Progenitor cell of endocrine pancreas (in vitro differentiated cells): ENCODE measurements at regions not wholly inside any gene's neighbourhood (a gene's known extent, or its start where the extent isn't known, plus 50 kb on each side); places are given as distances from the start of the nearest gene placed in this dataset.

Source experiments
- DNase-seq: peaks from one replicate; pipeline ENCODE4 v3.0.0; 2021; ENCODE audit warnings: low spot score; ENCODE audit not compliant: unreplicated experiment
- H3K27ac Mint-ChIP-seq: 2 replicates; pipeline ENCODE4 v1.8.0; 2021; ENCODE audit warnings: mild to moderate bottlenecking, moderate library complexity, mixed read lengths
- H3K27me3 Mint-ChIP-seq: 2 replicates; pipeline ENCODE4 v1.8.0; 2021; ENCODE audit warnings: mixed read lengths
- H3K36me3 Mint-ChIP-seq: 2 replicates; pipeline ENCODE4 v1.8.0; 2022; ENCODE audit warnings: mixed read lengths; ENCODE audit not compliant: insufficient read depth
- H3K4me1 Mint-ChIP-seq: 2 replicates; pipeline ENCODE4 v1.8.0; 2021; ENCODE audit warnings: low read depth, mixed read lengths
- H3K4me3 Mint-ChIP-seq: 2 replicates; pipeline ENCODE4 v1.8.0; 2021; ENCODE audit warnings: low read depth, mild to moderate bottlenecking, moderate library complexity, mixed read lengths
- H3K9me3 Mint-ChIP-seq: 2 replicates; pipeline ENCODE4 v1.8.0; 2021; ENCODE audit warnings: low read depth, mixed read lengths
- CTCF ChIP-seq: fragments of 200-600 bp; sonication (generic); IDR thresholded peaks from one replicate; pipeline ENCODE4 v1.5.0; 2021; ENCODE audit warnings: antibody characterized with exemption, mild to moderate bottlenecking; ENCODE audit not compliant: unreplicated experiment

- no peaks in the 10 kb centered on the region for H3K36me3 Mint-ChIP-seq
- peaks cover 12% of the 10 kb centered on the region for H3K9me3 Mint-ChIP-seq
- DNase-seq: no peak
- H3K4me3 Mint-ChIP-seq: no peak overlapping the region
- H3K27ac Mint-ChIP-seq: no peak overlapping the region
- TF ChIP-seq CTCF: no peak
- peaks cover 5% of the 10 kb centered on the region for H3K27me3 Mint-ChIP-seq
- H3K4me1 Mint-ChIP-seq: no peaks in the 10 kb centered on the region
These were observed 358.2 kb downstream of the RBM43 start for GRCh38 chr2:150903461-150903860.

GRCh38 chr2:150903055-150903454 lies 358.6 kb downstream of the RBM43 start:
- H3K4me3 Mint-ChIP-seq: no peak overlapping the region
- no peaks in the 10 kb centered on the region for H3K4me1 Mint-ChIP-seq
- no peaks in the 10 kb centered on the region for H3K36me3 Mint-ChIP-seq
- H3K27me3 Mint-ChIP-seq: peaks cover 5% of the 10 kb centered on the region
- no peak overlapping the region for H3K27ac Mint-ChIP-seq
- DNase-seq: no peak
- TF ChIP-seq CTCF: no peak
- H3K9me3 Mint-ChIP-seq: peaks cover 12% of the 10 kb centered on the region

DNA sequence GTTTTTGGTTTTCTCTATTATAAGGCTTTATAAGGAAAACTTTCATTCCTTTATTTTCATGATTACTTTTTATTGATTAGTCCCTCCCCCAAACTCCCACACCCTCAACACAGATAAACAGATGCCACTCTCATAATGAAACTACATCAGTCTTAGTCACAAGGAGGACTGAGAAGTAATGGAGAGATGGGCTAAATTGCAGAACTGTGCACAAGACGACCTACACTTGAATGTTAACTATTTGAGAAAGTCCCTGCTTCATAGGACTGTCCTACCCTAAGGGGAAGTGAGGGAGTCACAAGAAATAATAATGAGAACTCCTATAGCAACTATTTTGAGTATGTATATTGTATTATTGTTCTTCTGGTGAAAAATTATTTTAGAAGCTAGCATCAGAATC lies 360.8 kb downstream of the RBM43 start:
- H3K4me3 Mint-ChIP-seq: no peak overlapping the region
- H3K4me1 Mint-ChIP-seq: no peaks in the 10 kb centered on the region
- no peak for DNase-seq
- H3K9me3 Mint-ChIP-seq: peaks cover 12% of the 10 kb centered on the region
- H3K36me3 Mint-ChIP-seq: no peaks in the 10 kb centered on the region
- peaks cover 2% of the 10 kb centered on the region for H3K27me3 Mint-ChIP-seq
- TF ChIP-seq CTCF: no peak
- H3K27ac Mint-ChIP-seq: no peak overlapping the region

DNA sequence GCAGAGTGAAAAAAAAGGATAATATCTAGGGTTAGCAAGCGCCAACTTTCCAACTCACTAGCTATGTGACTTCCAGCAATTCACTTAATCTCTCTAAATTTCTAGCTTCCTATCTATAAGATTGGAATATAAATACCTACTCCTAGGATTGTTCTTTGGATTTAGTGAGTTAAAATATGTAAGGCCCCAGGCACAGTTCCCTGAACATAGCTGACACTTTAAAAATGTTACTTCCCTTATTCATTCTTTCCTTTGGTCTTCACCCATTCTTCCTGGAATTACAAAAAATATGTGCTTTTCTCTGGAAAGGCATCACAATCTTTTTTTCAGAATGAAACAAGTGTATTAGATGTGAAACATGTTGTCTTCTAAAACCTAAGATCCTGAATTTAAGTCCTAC lies 365.7 kb downstream of the RBM43 start:
- H3K4me3 Mint-ChIP-seq: no peak overlapping the region

GRCh38 chr2:150889141-150889540 lies 372.5 kb downstream of the RBM43 start:
- Mint-ChIP-seq H3K27me3 (no peaks in the 10 kb centered on the region), H3K4me3 (no peak overlapping the region), H3K27ac (no peak overlapping the region), H3K9me3 (no peaks in the 10 kb centered on the region), H3K36me3 (no peaks in the 10 kb centered on the region), H3K4me1 (peaks cover 1% of the 10 kb centered on the region)
- TF ChIP-seq CTCF: no peak
- no peak for DNase-seq

More for the DNA sequence above, 365.7 kb downstream of the RBM43 start:
- H3K9me3 Mint-ChIP-seq: peaks cover 6% of the 10 kb centered on the region
- no peak for DNase-seq
- no peak for TF ChIP-seq CTCF
- H3K27me3 Mint-ChIP-seq: no peaks in the 10 kb centered on the region
- H3K27ac Mint-ChIP-seq: no peak overlapping the region
- no peaks in the 10 kb centered on the region for H3K36me3 Mint-ChIP-seq
- H3K4me1 Mint-ChIP-seq: no peaks in the 10 kb centered on the region
